ENCODE measurements at regions not wholly inside any gene's neighbourhood (a gene's known extent, or its start where the extent isn't known, plus 50 kb on each side); places are given as distances from the start of the nearest gene placed in this dataset.
"Not testable (repeated sequence)": the region's sequence is repeated elsewhere in the genome, so short reads cannot be mapped to it uniquely, and the experiment has no call there.

DNA sequence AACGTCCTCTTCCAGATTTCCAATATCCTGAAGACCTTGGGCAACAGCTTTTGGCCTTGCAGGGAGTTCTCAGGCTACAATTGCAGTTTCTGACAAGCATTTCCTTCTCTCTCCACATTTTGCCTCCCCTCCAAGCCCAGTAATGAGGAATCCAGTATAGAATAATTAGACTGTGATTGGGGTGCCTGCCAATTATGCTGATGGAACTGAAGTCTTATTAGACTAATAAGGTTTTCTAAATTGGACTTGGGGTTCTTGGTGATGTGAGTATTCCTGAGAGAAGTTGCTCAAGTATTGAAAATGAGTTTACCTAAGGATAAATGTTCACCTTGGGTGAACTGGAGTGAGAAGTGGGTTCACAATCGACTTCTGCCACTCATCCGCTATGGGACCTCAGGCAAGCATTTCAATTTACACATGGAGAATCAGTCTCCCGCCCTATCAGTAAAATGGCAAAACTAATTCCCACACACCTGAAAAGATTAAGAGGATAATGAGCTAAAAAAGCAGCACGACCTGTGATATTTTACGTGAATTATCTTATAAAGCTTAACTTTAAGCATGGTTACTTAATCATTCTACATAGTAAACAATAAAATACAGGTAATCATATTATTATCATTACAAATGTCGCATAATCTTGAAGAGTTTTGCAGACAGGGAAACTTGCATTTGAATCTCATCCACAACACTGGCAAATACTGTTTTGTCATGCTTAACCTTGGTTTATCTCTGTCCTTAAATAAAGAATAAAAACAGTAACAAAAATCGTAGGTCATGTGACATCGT lies 628.0 kb downstream of the TMEM114 start:
- DNase-seq (ENCODE audit: low spot score): no peak

DNA sequence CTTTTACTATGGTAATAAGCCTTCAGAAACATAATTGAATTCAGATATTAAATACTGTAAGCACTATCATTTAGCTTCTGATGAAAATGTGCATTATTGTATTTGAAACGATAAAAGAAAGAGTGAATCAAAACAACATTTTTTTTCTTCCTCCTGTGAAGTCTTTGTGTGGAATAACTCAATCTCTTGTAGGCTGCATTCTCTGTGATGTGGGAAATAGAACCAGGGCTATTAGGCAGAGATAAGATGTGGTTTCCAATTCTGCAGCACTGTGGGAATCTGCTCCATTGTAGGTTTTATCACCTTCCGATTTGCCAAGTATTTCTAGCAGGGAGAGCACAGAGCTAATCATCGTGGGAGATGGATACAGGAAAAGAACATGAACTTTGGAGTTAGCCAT lies 624.5 kb downstream of the RBFOX1 start:
- no peak for DNase-seq (ENCODE audit: low spot score)

GRCh38 chr16:7953360-7953759 lies 620.7 kb downstream of the RBFOX1 start:
- DNase-seq (ENCODE audit: low spot score): no peak

DNA sequence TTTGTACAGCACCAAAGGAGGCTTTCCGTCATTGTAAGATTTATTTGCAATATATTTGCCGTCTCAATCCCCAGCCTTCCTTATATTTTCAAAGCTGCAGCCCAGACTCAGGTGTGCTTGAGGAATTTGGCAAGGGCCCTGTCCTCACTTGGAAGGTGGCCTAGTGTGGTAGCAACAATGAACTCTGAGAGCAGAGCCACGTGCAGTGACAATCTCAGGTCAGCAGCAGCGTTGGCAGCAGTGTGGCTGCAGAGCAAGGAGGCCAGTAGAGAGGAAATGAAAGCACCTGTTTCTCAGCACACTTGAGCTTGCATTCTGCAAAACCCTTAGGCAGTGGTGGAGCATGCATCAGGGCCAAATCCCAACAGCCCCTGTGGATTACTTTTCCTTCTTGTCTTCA lies 613.5 kb downstream of the RBFOX1 start:
- DNase-seq (ENCODE audit: low spot score): no peak

GRCh38 chr16:7938175-7938574 lies 605.5 kb downstream of the RBFOX1 start:
- no peak for DNase-seq (ENCODE audit: low spot score)

- DNase-seq (ENCODE audit: low spot score): peak; percentile 23
These were observed 588.7 kb downstream of the RBFOX1 start for GRCh38 chr16:7921345-7921744.

- no peak for DNase-seq (ENCODE audit: low spot score)
These were observed 587.1 kb downstream of the RBFOX1 start for GRCh38 chr16:7919782-7920181.

GRCh38 chr16:7914748-7915147 lies 582.1 kb downstream of the RBFOX1 start:
- no peak for DNase-seq (ENCODE audit: low spot score)

GRCh38 chr16:7912132-7912531 lies 579.5 kb downstream of the RBFOX1 start:
- DNase-seq (ENCODE audit: low spot score): no peak

DNA sequence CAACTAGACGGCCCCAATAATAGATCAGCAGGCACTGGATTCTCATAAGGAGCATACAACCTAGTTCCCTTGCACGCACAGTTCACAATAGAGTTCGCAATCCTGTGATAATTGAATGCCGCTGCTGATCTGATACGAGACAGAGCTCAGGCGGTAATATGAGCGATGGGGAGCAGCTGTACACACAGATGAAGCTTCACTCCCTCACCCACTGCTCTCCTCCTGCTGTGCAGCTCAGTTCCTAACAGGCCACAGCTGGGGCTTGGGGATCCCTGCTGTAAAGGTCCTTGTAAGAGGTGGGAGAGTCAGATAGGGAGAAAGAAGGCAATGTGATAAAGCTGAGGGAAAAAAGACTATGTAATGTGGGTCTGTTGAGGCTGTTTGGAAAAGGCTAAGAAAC lies 577.5 kb downstream of the RBFOX1 start:
- no peak for DNase-seq (ENCODE audit: low spot score)

DNA sequence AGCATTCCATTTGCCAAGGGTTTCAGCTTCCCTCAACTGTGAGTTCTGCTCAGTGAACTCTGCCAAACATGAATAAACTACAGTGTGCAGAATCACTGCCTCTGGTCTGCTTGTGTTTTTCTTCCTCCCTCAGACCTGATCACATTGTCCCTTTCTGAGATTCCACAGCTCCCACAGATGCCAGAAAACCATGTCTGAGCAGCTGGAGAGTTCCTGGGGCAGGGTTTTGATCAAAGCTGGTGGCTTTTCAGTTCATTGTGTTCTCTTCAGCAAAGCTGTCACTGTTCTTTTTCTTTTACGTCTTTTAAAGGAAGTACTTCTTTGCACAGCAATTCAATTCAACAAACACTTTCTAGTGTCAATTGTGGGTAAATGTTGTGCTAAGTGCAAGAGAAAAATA lies 555.8 kb downstream of the RBFOX1 start:
- DNase-seq (ENCODE audit: low spot score): no peak

DNA sequence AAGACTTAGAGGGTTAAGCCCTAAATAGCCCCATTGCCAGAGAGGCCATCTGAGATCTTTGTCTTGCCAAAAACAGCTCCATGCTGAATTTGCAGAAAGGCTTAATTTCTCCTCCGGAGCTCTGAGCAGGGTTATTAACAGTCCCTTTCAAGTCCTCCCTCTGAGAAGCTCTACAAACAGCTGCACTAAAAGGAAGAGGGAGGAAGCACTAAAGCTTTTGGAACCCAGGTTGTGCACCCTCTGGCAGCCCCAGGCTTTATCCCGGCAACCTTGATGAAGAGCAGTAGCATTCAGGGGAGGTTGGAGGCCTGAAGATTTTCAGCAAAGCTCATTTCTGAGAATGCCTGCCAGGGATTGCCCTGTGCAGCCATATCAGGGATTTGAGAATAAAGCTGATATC lies 554.7 kb downstream of the RBFOX1 start:
- DNase-seq (ENCODE audit: low spot score): no peak

DNA sequence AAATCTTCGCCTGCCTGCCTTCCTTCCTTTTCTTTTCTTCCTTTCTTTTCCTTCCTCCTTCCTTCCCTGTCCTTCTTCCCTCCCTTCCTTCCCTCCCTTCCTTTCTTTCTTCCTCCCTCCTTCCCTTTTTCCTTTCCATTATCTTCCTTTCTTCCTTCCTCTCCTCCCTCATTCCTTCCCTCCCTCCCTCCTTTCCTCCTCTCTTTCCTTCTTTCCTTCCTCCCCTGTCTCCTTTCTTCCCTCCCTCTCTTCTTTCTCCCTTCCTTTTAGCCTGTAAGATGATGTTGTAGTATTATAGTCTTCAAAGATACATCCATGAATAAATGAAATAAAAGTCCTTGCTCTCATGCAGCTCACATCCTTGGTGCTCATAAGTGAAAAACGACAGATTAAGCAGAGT lies 539.3 kb downstream of the RBFOX1 start:
- no peak for DNase-seq (ENCODE audit: low spot score)

GRCh38 chr16:7871371-7871770 lies 538.7 kb downstream of the RBFOX1 start:
- no peak for DNase-seq (ENCODE audit: low spot score)

GRCh38 chr16:7867831-7868230 lies 535.2 kb downstream of the RBFOX1 start:
- DNase-seq (ENCODE audit: low spot score): no peak

DNA sequence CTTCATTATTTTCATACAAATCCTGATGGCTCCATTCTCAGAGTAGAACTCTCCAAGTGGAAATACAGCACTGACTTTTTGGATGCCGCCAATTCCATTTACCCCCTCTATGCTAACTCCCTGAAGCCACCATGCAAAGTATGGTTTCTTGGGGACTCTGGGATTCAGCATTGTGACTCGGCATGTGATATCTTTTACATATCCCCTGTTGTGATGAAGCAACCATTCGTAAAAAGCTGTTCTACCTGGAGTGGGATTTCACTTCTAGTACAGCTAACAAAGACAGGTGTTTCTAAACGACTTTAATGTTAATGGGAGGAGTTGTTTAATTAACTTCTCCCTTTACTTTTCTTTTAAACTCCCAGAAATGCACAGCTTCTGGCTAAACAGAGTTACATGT lies 533.5 kb downstream of the RBFOX1 start:
- DNase-seq (ENCODE audit: low spot score): no peak

DNA sequence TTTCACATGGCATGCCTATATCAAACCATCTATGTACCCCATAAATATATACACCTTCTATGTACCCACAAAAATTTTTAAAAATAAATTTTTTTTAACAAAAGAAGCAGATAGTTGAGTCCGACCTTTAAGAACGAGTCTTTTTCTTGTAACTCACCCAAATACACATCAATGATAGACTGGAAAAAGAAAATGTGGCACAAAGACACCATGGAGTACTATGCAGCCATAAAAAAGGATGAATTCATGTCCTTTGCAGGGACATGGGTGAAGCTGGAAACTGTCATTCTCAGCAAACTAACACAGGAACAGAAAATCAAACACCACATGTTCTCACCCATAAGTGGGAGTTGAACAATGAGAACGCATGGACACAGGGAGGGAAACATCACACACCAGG lies 532.7 kb downstream of the RBFOX1 start:
- not testable (repeated sequence) for DNase-seq (ENCODE audit: low spot score)

DNA sequence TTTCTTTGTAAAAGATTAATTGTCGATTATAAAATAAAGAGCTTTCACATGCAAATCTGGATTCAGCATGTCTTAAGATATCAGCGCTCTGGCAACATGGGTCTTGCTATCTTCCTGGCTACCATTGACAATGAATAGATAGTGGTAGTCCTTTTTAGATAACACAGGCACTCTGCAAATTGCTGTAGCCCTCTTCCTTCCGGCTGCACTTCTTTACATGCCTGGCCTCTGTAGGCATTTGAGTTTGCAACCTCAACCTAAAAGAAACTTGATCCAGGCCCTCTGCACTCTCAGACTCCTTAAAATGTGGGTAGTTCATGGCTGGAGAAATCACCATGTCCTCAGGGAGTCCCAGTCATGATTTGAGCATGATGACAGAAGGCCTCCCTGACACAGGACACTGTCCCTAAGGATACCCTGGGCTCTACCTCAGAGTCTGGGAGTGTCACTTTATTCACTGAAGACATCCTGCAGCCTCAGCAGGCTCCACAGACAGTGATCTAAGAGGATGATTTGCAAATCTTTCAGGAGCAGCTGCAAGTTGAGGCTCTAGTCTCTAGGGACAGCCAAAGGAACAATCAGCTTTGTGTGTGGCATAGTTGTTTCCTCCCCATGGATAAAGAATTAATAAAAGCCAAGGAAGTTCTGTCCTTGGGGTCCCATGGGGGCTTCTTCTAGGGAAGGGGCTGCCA lies 529.4 kb downstream of the RBFOX1 start:
- DNase-seq (ENCODE audit: low spot score): no peak

DNA sequence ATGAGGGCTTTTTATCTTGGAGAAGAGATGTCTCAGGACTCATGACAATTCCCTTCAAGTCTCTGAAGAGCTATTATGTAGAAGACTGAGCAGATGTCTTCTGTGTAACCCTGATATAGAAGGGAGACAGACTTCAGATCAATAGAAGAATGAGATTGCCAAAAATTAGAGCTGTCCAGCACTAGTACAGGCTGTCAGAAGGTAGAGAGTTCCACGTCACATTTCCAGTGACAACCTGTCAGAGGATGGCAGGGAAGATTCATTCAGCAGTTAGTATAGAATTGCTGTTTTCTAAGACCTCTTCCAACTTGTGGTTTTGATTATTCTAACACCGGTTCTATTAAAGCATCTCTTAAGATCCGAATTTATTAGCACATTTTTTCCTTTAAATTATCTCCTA lies 520.6 kb downstream of the RBFOX1 start:
- DNase-seq (ENCODE audit: low spot score): no peak

DNA sequence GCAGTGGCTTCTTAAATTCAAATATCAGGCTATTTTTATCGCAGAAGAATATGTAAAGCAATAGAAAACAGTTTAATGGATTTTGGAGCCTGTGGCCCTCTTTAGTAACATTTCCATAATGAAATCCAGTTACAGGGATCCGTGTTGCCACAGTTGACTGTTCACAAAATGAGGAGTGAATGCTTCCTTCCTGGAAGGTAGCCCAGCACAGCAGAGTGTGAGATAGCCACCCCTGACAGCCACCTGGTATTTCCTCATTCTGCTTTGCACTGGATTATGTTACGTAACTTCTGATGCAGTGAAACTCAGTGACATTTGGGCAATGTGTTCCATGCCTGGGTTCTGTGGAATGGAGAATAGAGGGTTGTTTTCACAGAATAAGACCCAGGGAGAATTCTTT lies 517.2 kb downstream of the RBFOX1 start:
- DNase-seq (ENCODE audit: low spot score): no peak

- no peak for DNase-seq (ENCODE audit: low spot score)
These were observed 510.6 kb downstream of the RBFOX1 start for GRCh38 chr16:7843261-7843660.

GRCh38 chr16:7839568-7839967 lies 506.9 kb downstream of the RBFOX1 start:
- no peak for DNase-seq (ENCODE audit: low spot score)

GRCh38 chr16:7834771-7835431 lies 502.3 kb downstream of the RBFOX1 start:
- DNase-seq (ENCODE audit: low spot score): no peak
